ENCODE measurements at regions not wholly inside any gene's neighbourhood (a gene's known extent, or its start where the extent isn't known, plus 50 kb on each side); places are given as distances from the start of the nearest gene placed in this dataset.

DNA sequence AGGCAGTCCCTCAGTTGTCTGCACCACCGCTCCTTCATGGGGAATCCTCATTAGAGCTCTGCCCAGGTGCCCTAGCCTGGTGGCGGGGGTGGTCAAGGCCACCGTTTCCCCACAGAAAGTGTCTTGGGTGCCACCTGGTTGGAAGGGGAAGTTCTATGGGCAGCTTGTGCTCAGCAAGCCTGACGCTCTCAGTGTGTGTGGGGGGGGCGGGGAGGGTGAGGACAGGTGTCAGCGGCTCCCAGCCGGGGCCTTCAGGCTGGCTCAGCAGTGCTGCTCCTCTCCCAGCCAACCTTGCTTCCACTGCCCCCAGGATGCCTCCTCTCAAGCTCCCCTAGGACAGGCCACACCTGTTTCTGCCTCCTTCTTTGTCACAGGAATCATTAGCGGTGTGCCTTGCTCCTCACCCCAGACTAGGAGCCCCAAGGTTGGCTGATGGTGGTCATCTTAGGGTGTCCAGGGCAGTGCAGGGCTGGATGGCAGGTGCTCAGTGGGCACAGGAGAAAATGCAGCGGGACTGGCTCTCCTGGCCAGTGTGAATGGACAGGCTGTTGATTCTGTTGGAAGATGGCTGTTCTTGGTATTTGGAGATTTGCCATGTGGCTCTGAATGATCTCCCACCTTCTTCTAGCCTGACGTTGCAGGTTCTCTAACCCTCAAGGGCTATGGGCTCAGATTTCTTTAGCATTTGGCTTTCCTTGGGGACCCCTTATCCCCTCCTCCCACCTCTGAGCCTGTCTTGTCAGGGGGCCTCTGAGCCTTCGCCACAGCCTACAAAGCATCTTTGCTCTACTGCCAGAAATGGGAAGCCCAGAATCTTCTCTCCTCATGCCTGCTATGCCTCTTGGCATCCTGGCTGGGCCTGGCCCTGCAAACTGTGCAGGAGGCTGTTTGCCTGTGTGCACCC lies 185.8 kb upstream of the HS6ST1 start:
- no peaks in the 10 kb centered on the region for H3K36me3 ChIP-seq (ENCODE audit: control insufficient read depth, insufficient read depth, low read length)
- no peak overlapping the region for H2AFZ ChIP-seq (ENCODE audit: low read length)
- TF ChIP-seq, protein P1, sequence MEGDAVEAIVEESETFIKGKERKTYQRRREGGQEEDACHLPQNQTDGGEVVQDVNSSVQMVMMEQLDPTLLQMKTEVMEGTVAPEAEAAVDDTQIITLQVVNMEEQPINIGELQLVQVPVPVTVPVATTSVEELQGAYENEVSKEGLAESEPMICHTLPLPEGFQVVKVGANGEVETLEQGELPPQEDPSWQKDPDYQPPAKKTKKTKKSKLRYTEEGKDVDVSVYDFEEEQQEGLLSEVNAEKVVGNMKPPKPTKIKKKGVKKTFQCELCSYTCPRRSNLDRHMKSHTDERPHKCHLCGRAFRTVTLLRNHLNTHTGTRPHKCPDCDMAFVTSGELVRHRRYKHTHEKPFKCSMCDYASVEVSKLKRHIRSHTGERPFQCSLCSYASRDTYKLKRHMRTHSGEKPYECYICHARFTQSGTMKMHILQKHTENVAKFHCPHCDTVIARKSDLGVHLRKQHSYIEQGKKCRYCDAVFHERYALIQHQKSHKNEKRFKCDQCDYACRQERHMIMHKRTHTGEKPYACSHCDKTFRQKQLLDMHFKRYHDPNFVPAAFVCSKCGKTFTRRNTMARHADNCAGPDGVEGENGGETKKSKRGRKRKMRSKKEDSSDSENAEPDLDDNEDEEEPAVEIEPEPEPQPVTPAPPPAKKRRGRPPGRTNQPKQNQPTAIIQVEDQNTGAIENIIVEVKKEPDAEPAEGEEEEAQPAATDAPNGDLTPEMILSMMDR (conservative IDR thresholded peaks at IDR 0.05 in 1 of 2, IDR thresholded peaks at IDR 0.05 in 1 of 2; ENCODE audit: low read depth in 1 of 2, low read length in 2 of 2) = no peak
- no peak for TF ChIP-seq EZH2 (IDR thresholded peaks at IDR 0.05; ENCODE audit: low read length, missing control alignments)

GRCh38 chr2:128505150-128505490 lies 186.5 kb upstream of the HS6ST1 start:
- Histone ChIP-seq H4K20me1 (ENCODE audit: control insufficient read depth, extremely low read depth, insufficient read depth, low read length) (no peaks in the 10 kb centered on the region), H3K4me3 (replicated peaks in 1 of 4; ENCODE audit: control extremely low read depth in 1 of 4, insufficient read depth in 1 of 4, low read depth in 3 of 4, low read length in 4 of 4) (no peak overlapping the region), H3K79me2 (ENCODE audit: control insufficient read depth, insufficient read depth, low read length) (no peaks in the 10 kb centered on the region), H2AFZ (ENCODE audit: low read length) (no peak overlapping the region), H3K4me2 (ENCODE audit: extremely low read depth, insufficient read depth, low read length) (no peak overlapping the region), H3K9me3 (ENCODE audit: control insufficient read depth, insufficient read depth, low read depth, low read length) (no peaks in the 10 kb centered on the region), H3K9ac (ENCODE audit: insufficient read depth, low read length) (no peak overlapping the region), H3K27me3 (ENCODE audit: control insufficient read depth, insufficient read depth, low read length) (no peaks in the 10 kb centered on the region), H3K27ac (ENCODE audit: insufficient read depth, low read length) (no peak overlapping the region), H3K4me1 (ENCODE audit: control insufficient read depth, extremely low read depth, insufficient read depth, low read length) (no peaks in the 10 kb centered on the region), H3K36me3 (ENCODE audit: control insufficient read depth, insufficient read depth, low read length) (no peaks in the 10 kb centered on the region)
- TF ChIP-seq, protein P1 (conservative IDR thresholded peaks at IDR 0.05 in 1 of 2, IDR thresholded peaks at IDR 0.05 in 1 of 2; ENCODE audit: low read depth in 1 of 2, low read length in 2 of 2) = no peak
- TF ChIP-seq EZH2 (IDR thresholded peaks at IDR 0.05; ENCODE audit: low read length, missing control alignments) = no peak
- DNase-seq (ENCODE audit: low read depth in 2 of 2) = no peak

More for the DNA sequence above, 185.8 kb upstream of the HS6ST1 start:
- H3K4me2 ChIP-seq (ENCODE audit: extremely low read depth, insufficient read depth, low read length) = no peak overlapping the region
- H3K4me3 ChIP-seq (replicated peaks in 1 of 4; ENCODE audit: control extremely low read depth in 1 of 4, insufficient read depth in 1 of 4, low read depth in 3 of 4, low read length in 4 of 4) = no peak overlapping the region
- no peaks in the 10 kb centered on the region for H3K79me2 ChIP-seq (ENCODE audit: control insufficient read depth, insufficient read depth, low read length)
- no peaks in the 10 kb centered on the region for H4K20me1 ChIP-seq (ENCODE audit: control insufficient read depth, extremely low read depth, insufficient read depth, low read length)
- H3K27me3 ChIP-seq (ENCODE audit: control insufficient read depth, insufficient read depth, low read length) = no peaks in the 10 kb centered on the region
- H3K4me1 ChIP-seq (ENCODE audit: control insufficient read depth, extremely low read depth, insufficient read depth, low read length) = no peaks in the 10 kb centered on the region
- H3K9ac ChIP-seq (ENCODE audit: insufficient read depth, low read length) = no peak overlapping the region
- no peaks in the 10 kb centered on the region for H3K9me3 ChIP-seq (ENCODE audit: control insufficient read depth, insufficient read depth, low read depth, low read length)
- no peak for DNase-seq (ENCODE audit: low read depth in 2 of 2)
- H3K27ac ChIP-seq (ENCODE audit: insufficient read depth, low read length) = no peak overlapping the region

- Histone ChIP-seq H3K4me2 (ENCODE audit: extremely low read depth, insufficient read depth, low read length) (no peak overlapping the region), H3K9me3 (ENCODE audit: control insufficient read depth, insufficient read depth, low read depth, low read length) (no peaks in the 10 kb centered on the region)
- TF ChIP-seq, protein P1 (conservative IDR thresholded peaks at IDR 0.05 in 1 of 2, IDR thresholded peaks at IDR 0.05 in 1 of 2; ENCODE audit: low read depth in 1 of 2, low read length in 2 of 2) = no peak
- TF ChIP-seq EZH2 (IDR thresholded peaks at IDR 0.05; ENCODE audit: low read length, missing control alignments) = no peak
These were observed 187.2 kb upstream of the HS6ST1 start for GRCh38 chr2:128505575-128506526.

More at GRCh38 chr2:128505575-128506526, 187.2 kb upstream of the HS6ST1 start:
- H3K36me3 ChIP-seq (ENCODE audit: control insufficient read depth, insufficient read depth, low read length) = no peaks in the 10 kb centered on the region
- DNase-seq (ENCODE audit: low read depth in 2 of 2) = no peak
- H2AFZ ChIP-seq (ENCODE audit: low read length) = no peak overlapping the region
- H3K27ac ChIP-seq (ENCODE audit: insufficient read depth, low read length) = no peak overlapping the region
- no peaks in the 10 kb centered on the region for H3K27me3 ChIP-seq (ENCODE audit: control insufficient read depth, insufficient read depth, low read length)
- H3K4me1 ChIP-seq (ENCODE audit: control insufficient read depth, extremely low read depth, insufficient read depth, low read length) = no peaks in the 10 kb centered on the region
- no peak overlapping the region for H3K4me3 ChIP-seq (replicated peaks in 1 of 4; ENCODE audit: control extremely low read depth in 1 of 4, insufficient read depth in 1 of 4, low read depth in 3 of 4, low read length in 4 of 4)
- H4K20me1 ChIP-seq (ENCODE audit: control insufficient read depth, extremely low read depth, insufficient read depth, low read length) = no peaks in the 10 kb centered on the region
- H3K79me2 ChIP-seq (ENCODE audit: control insufficient read depth, insufficient read depth, low read length) = no peaks in the 10 kb centered on the region
- H3K9ac ChIP-seq (ENCODE audit: insufficient read depth, low read length) = no peak overlapping the region
